H1 (cell line): ENCODE measurements at regions not wholly inside any gene's neighbourhood (a gene's known extent, or its start where the extent isn't known, plus 50 kb on each side); places are given as distances from the start of the nearest gene placed in this dataset.

Experiments
- BACH1 ChIP-seq: IDR thresholded peaks from 2 replicates; pipeline ENCODE4 v1.6.1; 2012; ENCODE audit warnings: low read length, improper control_type of control experiment
- CTCF ChIP-seq, 3 experiments: IDR thresholded peaks; 1 replicate in 2 of 3; 2 replicates in 1 of 3; pipeline versions ENCODE4 v1.5.1 to v1.6.1; 2011; ENCODE audit warnings: low read length in 3 of 3, mild to moderate bottlenecking in 3 of 3, inconsistent platforms in 2 of 3, low read depth in 1 of 3, moderate library complexity in 1 of 3; ENCODE audit not compliant: insufficient read depth in 1 of 3; ENCODE audit errors: control extremely low read depth in 1 of 3
- JUND ChIP-seq: IDR thresholded peaks from 2 replicates; pipeline ENCODE4 v1.6.1; 2011; ENCODE audit warnings: mild to moderate bottlenecking, improper control_type of control experiment, low read length
- KDM1A ChIP-seq: fragments of 200-600, 300-600 bp; sonication (generic); IDR thresholded peaks from 2 replicates; pipeline ENCODE4 v1.7.1; 2016; ENCODE audit warnings: mild to moderate bottlenecking, low read length, borderline replicate concordance
- KDM4A ChIP-seq: IDR thresholded peaks from one replicate; pipeline ENCODE4 v1.7.1; 2012; ENCODE audit warnings: low read depth, mild to moderate bottlenecking, moderate library complexity, low read length, inconsistent platforms; ENCODE audit not compliant: severe bottlenecking
- RFX5 ChIP-seq: IDR thresholded peaks from 2 replicates; pipeline ENCODE4 v1.6.1; 2011; ENCODE audit warnings: low read depth, low read length, improper control_type of control experiment, borderline replicate concordance
- SRF ChIP-seq: IDR thresholded peaks from 2 replicates; pipeline ENCODE4 v1.6.1; 2011; ENCODE audit warnings: mild to moderate bottlenecking, low read depth, low read length, moderate library complexity
- TF ChIP-seq, protein P1 (sequence below): fragments of 300-600 bp; sonication (generic); IDR thresholded peaks from 2 replicates; pipeline ENCODE4 v1.7.1; 2012; ENCODE audit warnings: low read length, moderate library complexity, mild to moderate bottlenecking, inconsistent platforms; ENCODE audit not compliant: insufficient replicate concordance

GRCh38 chr2:147463881-147464520, 380.8 kb upstream of the ACVR2A start (continued):
- TF ChIP-seq, protein P1, sequence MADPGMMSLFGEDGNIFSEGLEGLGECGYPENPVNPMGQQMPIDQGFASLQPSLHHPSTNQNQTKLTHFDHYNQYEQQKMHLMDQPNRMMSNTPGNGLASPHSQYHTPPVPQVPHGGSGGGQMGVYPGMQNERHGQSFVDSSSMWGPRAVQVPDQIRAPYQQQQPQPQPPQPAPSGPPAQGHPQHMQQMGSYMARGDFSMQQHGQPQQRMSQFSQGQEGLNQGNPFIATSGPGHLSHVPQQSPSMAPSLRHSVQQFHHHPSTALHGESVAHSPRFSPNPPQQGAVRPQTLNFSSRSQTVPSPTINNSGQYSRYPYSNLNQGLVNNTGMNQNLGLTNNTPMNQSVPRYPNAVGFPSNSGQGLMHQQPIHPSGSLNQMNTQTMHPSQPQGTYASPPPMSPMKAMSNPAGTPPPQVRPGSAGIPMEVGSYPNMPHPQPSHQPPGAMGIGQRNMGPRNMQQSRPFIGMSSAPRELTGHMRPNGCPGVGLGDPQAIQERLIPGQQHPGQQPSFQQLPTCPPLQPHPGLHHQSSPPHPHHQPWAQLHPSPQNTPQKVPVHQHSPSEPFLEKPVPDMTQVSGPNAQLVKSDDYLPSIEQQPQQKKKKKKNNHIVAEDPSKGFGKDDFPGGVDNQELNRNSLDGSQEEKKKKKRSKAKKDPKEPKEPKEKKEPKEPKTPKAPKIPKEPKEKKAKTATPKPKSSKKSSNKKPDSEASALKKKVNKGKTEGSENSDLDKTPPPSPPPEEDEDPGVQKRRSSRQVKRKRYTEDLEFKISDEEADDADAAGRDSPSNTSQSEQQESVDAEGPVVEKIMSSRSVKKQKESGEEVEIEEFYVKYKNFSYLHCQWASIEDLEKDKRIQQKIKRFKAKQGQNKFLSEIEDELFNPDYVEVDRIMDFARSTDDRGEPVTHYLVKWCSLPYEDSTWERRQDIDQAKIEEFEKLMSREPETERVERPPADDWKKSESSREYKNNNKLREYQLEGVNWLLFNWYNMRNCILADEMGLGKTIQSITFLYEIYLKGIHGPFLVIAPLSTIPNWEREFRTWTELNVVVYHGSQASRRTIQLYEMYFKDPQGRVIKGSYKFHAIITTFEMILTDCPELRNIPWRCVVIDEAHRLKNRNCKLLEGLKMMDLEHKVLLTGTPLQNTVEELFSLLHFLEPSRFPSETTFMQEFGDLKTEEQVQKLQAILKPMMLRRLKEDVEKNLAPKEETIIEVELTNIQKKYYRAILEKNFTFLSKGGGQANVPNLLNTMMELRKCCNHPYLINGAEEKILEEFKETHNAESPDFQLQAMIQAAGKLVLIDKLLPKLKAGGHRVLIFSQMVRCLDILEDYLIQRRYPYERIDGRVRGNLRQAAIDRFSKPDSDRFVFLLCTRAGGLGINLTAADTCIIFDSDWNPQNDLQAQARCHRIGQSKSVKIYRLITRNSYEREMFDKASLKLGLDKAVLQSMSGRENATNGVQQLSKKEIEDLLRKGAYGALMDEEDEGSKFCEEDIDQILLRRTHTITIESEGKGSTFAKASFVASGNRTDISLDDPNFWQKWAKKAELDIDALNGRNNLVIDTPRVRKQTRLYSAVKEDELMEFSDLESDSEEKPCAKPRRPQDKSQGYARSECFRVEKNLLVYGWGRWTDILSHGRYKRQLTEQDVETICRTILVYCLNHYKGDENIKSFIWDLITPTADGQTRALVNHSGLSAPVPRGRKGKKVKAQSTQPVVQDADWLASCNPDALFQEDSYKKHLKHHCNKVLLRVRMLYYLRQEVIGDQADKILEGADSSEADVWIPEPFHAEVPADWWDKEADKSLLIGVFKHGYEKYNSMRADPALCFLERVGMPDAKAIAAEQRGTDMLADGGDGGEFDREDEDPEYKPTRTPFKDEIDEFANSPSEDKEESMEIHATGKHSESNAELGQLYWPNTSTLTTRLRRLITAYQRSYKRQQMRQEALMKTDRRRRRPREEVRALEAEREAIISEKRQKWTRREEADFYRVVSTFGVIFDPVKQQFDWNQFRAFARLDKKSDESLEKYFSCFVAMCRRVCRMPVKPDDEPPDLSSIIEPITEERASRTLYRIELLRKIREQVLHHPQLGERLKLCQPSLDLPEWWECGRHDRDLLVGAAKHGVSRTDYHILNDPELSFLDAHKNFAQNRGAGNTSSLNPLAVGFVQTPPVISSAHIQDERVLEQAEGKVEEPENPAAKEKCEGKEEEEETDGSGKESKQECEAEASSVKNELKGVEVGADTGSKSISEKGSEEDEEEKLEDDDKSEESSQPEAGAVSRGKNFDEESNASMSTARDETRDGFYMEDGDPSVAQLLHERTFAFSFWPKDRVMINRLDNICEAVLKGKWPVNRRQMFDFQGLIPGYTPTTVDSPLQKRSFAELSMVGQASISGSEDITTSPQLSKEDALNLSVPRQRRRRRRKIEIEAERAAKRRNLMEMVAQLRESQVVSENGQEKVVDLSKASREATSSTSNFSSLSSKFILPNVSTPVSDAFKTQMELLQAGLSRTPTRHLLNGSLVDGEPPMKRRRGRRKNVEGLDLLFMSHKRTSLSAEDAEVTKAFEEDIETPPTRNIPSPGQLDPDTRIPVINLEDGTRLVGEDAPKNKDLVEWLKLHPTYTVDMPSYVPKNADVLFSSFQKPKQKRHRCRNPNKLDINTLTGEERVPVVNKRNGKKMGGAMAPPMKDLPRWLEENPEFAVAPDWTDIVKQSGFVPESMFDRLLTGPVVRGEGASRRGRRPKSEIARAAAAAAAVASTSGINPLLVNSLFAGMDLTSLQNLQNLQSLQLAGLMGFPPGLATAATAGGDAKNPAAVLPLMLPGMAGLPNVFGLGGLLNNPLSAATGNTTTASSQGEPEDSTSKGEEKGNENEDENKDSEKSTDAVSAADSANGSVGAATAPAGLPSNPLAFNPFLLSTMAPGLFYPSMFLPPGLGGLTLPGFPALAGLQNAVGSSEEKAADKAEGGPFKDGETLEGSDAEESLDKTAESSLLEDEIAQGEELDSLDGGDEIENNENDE = no peak
- TF ChIP-seq CTCF (IDR thresholded peaks at IDR 0.05; ENCODE audit: control extremely low read depth in 1 of 3, insufficient read depth in 1 of 3, low read depth in 1 of 3, low read length in 3 of 3) (no peak), KDM4A (no peak), RFX5 (no peak), BACH1 (no peak), JUND (no peak), SRF (no peak), KDM1A (no peak)
